Stomach (tissue), 8 donors: ENCODE measurements at regions not wholly inside any gene's neighbourhood (a gene's known extent, or its start where the extent isn't known, plus 50 kb on each side); places are given as distances from the start of the nearest gene placed in this dataset.

ENCODE experiments used
- DNase-seq, 2 donors: peaks; one replicate each; pipeline versions ENCODE4 v3.0.0 to v3.0.0-alpha.2; 2013 to 2019
- H3K27ac ChIP-seq, 5 donors: fragments of 200-600 bp in 4 of 5; sonication (generic) in 4 of 5; one replicate each; pipeline ENCODE4 v1.5.1; 2013 to 2019; ENCODE audit warnings: mild to moderate bottlenecking in 1 of 5, moderate library complexity in 1 of 5
- H3K27me3 ChIP-seq, 3 donors: fragments of 200-600 bp; sonication (generic); one replicate each; pipeline ENCODE4 v1.5.1; 2017 to 2019; ENCODE audit warnings: mixed run types in 1 of 3
- H3K36me3 ChIP-seq, 4 donors: fragments of 200-600 bp; sonication (generic); 1 replicate in 3 of 4; 2 replicates in 1 of 4; pipeline ENCODE4 v1.5.1; 2016 to 2019
- H3K4me1 ChIP-seq, 4 donors: fragments of 200-600 bp; sonication (generic); one replicate each; pipeline ENCODE4 v1.5.1; 2016 to 2019
- H3K4me3 ChIP-seq, 4 donors: fragments of 200-600 bp; sonication (generic) in 3 of 4; one replicate each; pipeline ENCODE4 v1.5.1; 2016 to 2019; ENCODE audit warnings: mild to moderate bottlenecking in 1 of 4
- H3K9me3 ChIP-seq, 4 donors: fragments of 200-600 bp; sonication (generic); one replicate each; pipeline ENCODE4 v1.5.1; 2016 to 2019
- CTCF ChIP-seq, 7 experiments: fragments of 450-650 bp in 4 of 7; fragments of 200-600 bp in 3 of 7; sonication (generic) in 3 of 7; IDR thresholded peaks; one replicate each; pipeline ENCODE4 v1.5.1; 2016 to 2019; ENCODE audit warnings: antibody characterized with exemption in 7 of 7, control low read depth in 2 of 7, mild to moderate bottlenecking in 1 of 7
- EP300 ChIP-seq: sonication (generic); formaldehyde crosslinking; IDR thresholded peaks from one replicate; pipeline ENCODE4 v1.6.1; 2017; ENCODE audit warnings: antibody characterized with exemption
- POLR2A ChIP-seq, 4 donors: fragments of 450-650 bp; IDR thresholded peaks; one replicate each; pipeline ENCODE4 v1.6.1; 2016; ENCODE audit warnings: antibody characterized with exemption in 4 of 4, control low read depth in 2 of 4, mild to moderate bottlenecking in 1 of 4, moderate library complexity in 1 of 4
- POLR2AphosphoS5 ChIP-seq, 3 donors: sonication (generic); formaldehyde crosslinking; IDR thresholded peaks; one replicate each; pipeline ENCODE4 v1.6.1; 2016; ENCODE audit warnings: antibody characterized with exemption in 3 of 3
- WGBS, 5 donors: extraction: QIAGEN DNeasy Blood & Tissue Kit in 3 of 5; methylation state at CpG; one replicate each; pipeline versions ENCODE4 v1.1.5 to v1.1.7; 2013 to 2018; 5-methylcytosine and 5-hydroxymethylcytosine counted together
- intact Hi-C: fragments of 100-400 bp; cut with DNase I; formaldehyde crosslinking; loops from one replicate; pipeline ENCODE4 v1.15.1; 2023; ENCODE audit warnings: low total_unique reads
- donor health status: healthy with polysubstance abuse.
- donor health status: Bipolar disorder and iron deficiency.
- donor health status: healthy.

- H3K4me3 ChIP-seq = no peak overlapping the region
- H3K27me3 ChIP-seq = no peaks in the 10 kb centered on the region
- H3K4me1 ChIP-seq = no peaks in the 10 kb centered on the region
- no peak for TF ChIP-seq POLR2A (IDR thresholded peaks at IDR 0.05)
- no peak for TF ChIP-seq EP300
- no peak for TF ChIP-seq CTCF (IDR thresholded peaks at IDR 0.05)
- no peak for TF ChIP-seq POLR2AphosphoS5 (IDR thresholded peaks at IDR 0.05)
- H3K36me3 ChIP-seq = no peaks in the 10 kb centered on the region
- no peak for DNase-seq
- intact Hi-C loops = no loop called here
- no peaks in the 10 kb centered on the region for H3K9me3 ChIP-seq
- 79 to 87% (median 82%) methylated on average over 5 of the region's 5 CpGs for WGBS, 5 donors
- no peak overlapping the region for H3K27ac ChIP-seq
These were observed 461.9 kb upstream of the CDH7 start for GRCh38 chr18:65288908-65289307.

- H3K27ac ChIP-seq = no peak overlapping the region
- 74 to 92% (median 82%) methylated on average over 2 of the region's 2 CpGs for WGBS, 5 donors
These were observed 463.2 kb upstream of the CDH7 start for GRCh38 chr18:65287652-65288051.

GRCh38 chr18:65282096-65282495 lies 468.7 kb upstream of the CDH7 start:
- intact Hi-C loops = no loop called here
- Histone ChIP-seq H3K9me3 (no peaks in the 10 kb centered on the region), H3K27ac (no peak overlapping the region), H3K27me3 (no peaks in the 10 kb centered on the region), H3K4me3 (no peak overlapping the region), H3K4me1 (no peaks in the 10 kb centered on the region), H3K36me3 (no peaks in the 10 kb centered on the region)
- TF ChIP-seq POLR2AphosphoS5 (IDR thresholded peaks at IDR 0.05) = no peak
- TF ChIP-seq CTCF (IDR thresholded peaks at IDR 0.05) = no peak
- no peak for TF ChIP-seq POLR2A (IDR thresholded peaks at IDR 0.05)
- no peak for TF ChIP-seq EP300
- 67 to 85% (median 76%) methylated on average over 1 of the region's 1 CpG for WGBS, 5 donors
- DNase-seq = no peak

More at GRCh38 chr18:65287652-65288051, 463.2 kb upstream of the CDH7 start:
- Histone ChIP-seq H3K36me3 (no peaks in the 10 kb centered on the region), H3K27me3 (no peaks in the 10 kb centered on the region), H3K4me1 (no peaks in the 10 kb centered on the region), H3K9me3 (no peaks in the 10 kb centered on the region), H3K4me3 (no peak overlapping the region)
- intact Hi-C loops = no loop called here
- TF ChIP-seq CTCF (IDR thresholded peaks at IDR 0.05) = no peak
- no peak for TF ChIP-seq POLR2AphosphoS5 (IDR thresholded peaks at IDR 0.05)
- TF ChIP-seq POLR2A (IDR thresholded peaks at IDR 0.05) = no peak
- no peak for TF ChIP-seq EP300
- DNase-seq = no peak

GRCh38 chr18:65279668-65280305 lies 471.0 kb upstream of the CDH7 start:
- Histone ChIP-seq H3K4me1 (no peaks in the 10 kb centered on the region), H3K27ac (no peak overlapping the region), H3K27me3 (no peaks in the 10 kb centered on the region), H3K9me3 (no peaks in the 10 kb centered on the region), H3K4me3 (no peak overlapping the region), H3K36me3 (no peaks in the 10 kb centered on the region)
- TF ChIP-seq POLR2AphosphoS5 (IDR thresholded peaks at IDR 0.05) (no peak), EP300 (no peak), CTCF (IDR thresholded peaks at IDR 0.05) (no peak), POLR2A (IDR thresholded peaks at IDR 0.05) (no peak)
- intact Hi-C loops = no loop called here
- no peak for DNase-seq
- WGBS, 5 donors = 81 to 90% (median 85%) methylated on average over 4 of the region's 4 CpGs
